Adrenal gland (tissue), 5 donors: ENCODE measurements at regions not wholly inside any gene's neighbourhood (a gene's known extent, or its start where the extent isn't known, plus 50 kb on each side); places are given as distances from the start of the nearest gene placed in this dataset.

ENCODE experiments used
- CTCF ChIP-seq, 6 experiments: fragments of 450-650 bp in 4 of 6; fragments of 200-600 bp in 2 of 6; sonication (generic) in 1 of 6; IDR thresholded peaks; 1 replicate in 5 of 6; 2 replicates in 1 of 6; pipeline versions ENCODE4 v1.5.1 to v1.8.0; 2016 to 2021; ENCODE audit warnings: antibody characterized with exemption in 6 of 6, mild to moderate bottlenecking in 2 of 6, moderate library complexity in 1 of 6
- POLR2A ChIP-seq, 2 donors: fragments of 450-650 bp; IDR thresholded peaks; one replicate each; pipeline ENCODE4 v1.6.1; 2017; ENCODE audit warnings: antibody characterized with exemption in 2 of 2, mild to moderate bottlenecking in 2 of 2, moderate library complexity in 1 of 2
- donor health status: DM: no; HTN: no; CAD: no.

- TF ChIP-seq POLR2A (IDR thresholded peaks at IDR 0.05) = no peak
- no peak for TF ChIP-seq CTCF (IDR thresholded peaks at IDR 0.05)
Measured at GRCh38 chr22:11629661-11630385, 3898.2 kb upstream of the OR11H1 start.
